ENCODE measurements at regions not wholly inside any gene's neighbourhood (a gene's known extent, or its start where the extent isn't known, plus 50 kb on each side); places are given as distances from the start of the nearest gene placed in this dataset.

DNA sequence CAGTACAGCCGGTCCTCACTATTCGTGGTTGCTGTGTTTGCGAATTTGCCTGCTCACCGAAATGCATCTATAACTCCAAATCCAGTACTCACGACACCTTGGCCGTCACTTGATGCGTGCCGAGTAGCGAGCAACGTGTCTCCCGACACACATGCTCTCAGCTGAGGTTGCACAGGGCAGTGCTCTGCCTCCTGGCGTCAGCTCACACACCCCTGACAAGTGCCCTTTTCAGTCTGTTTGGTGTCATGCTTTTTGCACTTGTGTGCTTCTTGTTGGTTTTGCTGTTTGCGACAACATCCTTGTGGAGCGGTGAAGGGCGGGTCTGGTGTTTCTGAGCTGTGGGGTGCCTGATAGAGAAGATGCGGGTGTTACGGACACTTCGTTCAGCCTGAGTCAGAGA, 110.4 kb upstream of the RFLNA start:
- H3K9me3 ChIP-seq (ENCODE audit: control insufficient read depth, low read depth, low read length) = no peaks in the 10 kb centered on the region
- H3K27me3 Mint-ChIP-seq (ENCODE audit: low read depth) = peaks cover 4% of the 10 kb centered on the region; the same call in 1 of the 2 replicates
- H3K27me3 ChIP-seq (ENCODE audit: insufficient read depth, low read length) = no peaks in the 10 kb centered on the region
- no peak overlapping the region for H4K91ac ChIP-seq (ENCODE audit: insufficient read length, low read depth, low read length)
- H2AK5ac ChIP-seq (ENCODE audit: insufficient read length, low read length) = no peak overlapping the region
- H3K9ac ChIP-seq (ENCODE audit: extremely low read depth, insufficient read length, low read length) = no peak overlapping the region
- no peak overlapping the region for H4K8ac ChIP-seq (replicated peaks; ENCODE audit: insufficient read length, low read depth, low read length)
- no peak for DNase-seq
- no peak overlapping the region for H3K4ac ChIP-seq (ENCODE audit: low read depth, low read length)
- H3K4me2 ChIP-seq (ENCODE audit: insufficient read depth, insufficient read length, low read length) = no peak overlapping the region
- H3K27ac ChIP-seq (ENCODE audit: insufficient read length, low read depth, low read length) = no peak overlapping the region
- peaks cover 4% of the 10 kb centered on the region; the same call in 1 of the 2 replicates for H3K4me1 ChIP-seq (ENCODE audit: insufficient read depth, low read length)
- no peak overlapping the region for H3K18ac ChIP-seq (ENCODE audit: insufficient read length, low read depth, low read length)
- peak overlapping the region in 1 of 3 experiments; percentile 12; a peak in 3 of 7 replicates for H3K27ac Mint-ChIP-seq
- peaks cover 30 to 31% of the 10 kb centered on the region in 2 experiments for H3K4me1 Mint-ChIP-seq
- no peak overlapping the region for H2BK20ac ChIP-seq (ENCODE audit: low read depth, low read length, poor library complexity, severe bottlenecking)
- H3K23me2 ChIP-seq (ENCODE audit: insufficient read length, low read depth, low read length, poor library complexity, severe bottlenecking) = no peaks in the 10 kb centered on the region
- H2BK120ac ChIP-seq (ENCODE audit: low read depth, low read length, poor library complexity, severe bottlenecking) = no peak overlapping the region
- H3K4me3 Mint-ChIP-seq = no peak overlapping the region
- H4K5ac ChIP-seq (ENCODE audit: insufficient read length, low read depth, low read length) = no peak overlapping the region
- H3K9me3 Mint-ChIP-seq = no peaks in the 10 kb centered on the region
- H3K23ac ChIP-seq (ENCODE audit: insufficient read length, low read depth, low read length) = no peak overlapping the region
- H3K79me1 ChIP-seq (ENCODE audit: insufficient read depth, low read depth, low read length, poor library complexity, severe bottlenecking) = no peaks in the 10 kb centered on the region
- no peak overlapping the region for H3K56ac ChIP-seq (ENCODE audit: insufficient read length, low read depth, low read length)
- no peak overlapping the region for H2BK15ac ChIP-seq (ENCODE audit: low read depth, low read length)
- H3K36me3 Mint-ChIP-seq (ENCODE audit: insufficient read depth in 1 of 3, low read depth in 3 of 3) = no peaks in the 10 kb centered on the region
- H3K79me2 ChIP-seq (ENCODE audit: insufficient read depth, low read length) = no peaks in the 10 kb centered on the region
- no peak overlapping the region for H3T11ph ChIP-seq (ENCODE audit: low read length)
- H3K14ac ChIP-seq (ENCODE audit: insufficient read depth, low read length) = no peak overlapping the region
- TF ChIP-seq, protein P1, sequence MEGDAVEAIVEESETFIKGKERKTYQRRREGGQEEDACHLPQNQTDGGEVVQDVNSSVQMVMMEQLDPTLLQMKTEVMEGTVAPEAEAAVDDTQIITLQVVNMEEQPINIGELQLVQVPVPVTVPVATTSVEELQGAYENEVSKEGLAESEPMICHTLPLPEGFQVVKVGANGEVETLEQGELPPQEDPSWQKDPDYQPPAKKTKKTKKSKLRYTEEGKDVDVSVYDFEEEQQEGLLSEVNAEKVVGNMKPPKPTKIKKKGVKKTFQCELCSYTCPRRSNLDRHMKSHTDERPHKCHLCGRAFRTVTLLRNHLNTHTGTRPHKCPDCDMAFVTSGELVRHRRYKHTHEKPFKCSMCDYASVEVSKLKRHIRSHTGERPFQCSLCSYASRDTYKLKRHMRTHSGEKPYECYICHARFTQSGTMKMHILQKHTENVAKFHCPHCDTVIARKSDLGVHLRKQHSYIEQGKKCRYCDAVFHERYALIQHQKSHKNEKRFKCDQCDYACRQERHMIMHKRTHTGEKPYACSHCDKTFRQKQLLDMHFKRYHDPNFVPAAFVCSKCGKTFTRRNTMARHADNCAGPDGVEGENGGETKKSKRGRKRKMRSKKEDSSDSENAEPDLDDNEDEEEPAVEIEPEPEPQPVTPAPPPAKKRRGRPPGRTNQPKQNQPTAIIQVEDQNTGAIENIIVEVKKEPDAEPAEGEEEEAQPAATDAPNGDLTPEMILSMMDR (conservative IDR thresholded peaks at IDR 0.05) = no peak
- no peak overlapping the region for H2BK5ac ChIP-seq (ENCODE audit: insufficient read length, low read length)
- WGBS (ENCODE audit: extremely low coverage, insufficient read length, low lambda C conversion rate) = no CpG with 5 or more reads among the region's 18 CpGs
- no peak overlapping the region for H2BK12ac ChIP-seq (ENCODE audit: insufficient read length, low read depth, low read length)
- no peaks in the 10 kb centered on the region for H4K20me1 ChIP-seq (ENCODE audit: control insufficient read depth, insufficient read depth, insufficient read length)
- no peak overlapping the region for H2AFZ ChIP-seq (ENCODE audit: low read length)

All from H9 (cell line).